GM12878 (cell line): ENCODE measurements at regions not wholly inside any gene's neighbourhood (a gene's known extent, or its start where the extent isn't known, plus 50 kb on each side); places are given as distances from the start of the nearest gene placed in this dataset.

Source experiments
- ATAC-seq: fragments of 200-7000 bp; cut with Tn5 transposase; 3 replicates; pipeline ENCODE4 v1.9.1; 2020; ENCODE audit warnings: mild to moderate bottlenecking, moderate library complexity
- BruUV-seq: library from RNA; stranded (reverse); fragments of 400-500 nt; replicated peaks from 2 replicates; lab custom pipeline; 2021; lab: Mats Ljungman, UMichigan
- CTCF ChIA-PET: fragments of 300-600 bp; sonication (Branson Sonifier 250); formaldehyde crosslinking; extraction: SDS; loops from one replicate; lab custom pipeline; 2021; ENCODE audit warnings: inconsistent platforms; lab: Yijun Ruan, JAX
- POLR2A ChIA-PET: fragments of 350-600 bp; formaldehyde crosslinking; extraction: SDS; loops from one replicate; lab custom pipeline; 2021; ENCODE audit warnings: inconsistent platforms; lab: Charles Lee
- RAD21 ChIA-PET: fragments of 300-600 bp; sonication (Branson Sonifier 250); formaldehyde crosslinking; loops from one replicate; lab custom pipeline; 2023; ENCODE audit warnings: antibody characterized with exemption; ENCODE audit not compliant: unreplicated experiment; lab: Charles Lee
- SMC1A ChIA-PET: fragments of 300-600 bp; sonication (Branson Sonifier 250); formaldehyde crosslinking; loops from one replicate; lab custom pipeline; 2023; ENCODE audit not compliant: unreplicated experiment, uncharacterized antibody; lab: Charles Lee
- DNase-seq: peaks from one replicate; pipeline ENCODE4 v3.0.0-alpha.2; 2011; ENCODE audit warnings: low read depth, low spot score
- FAIRE-seq: peaks from 3 replicates; lab custom pipeline; 2011; peaks lifted over from hg19 to GRCh38; lab: Jason Lieb, UNC
- H2AFZ ChIP-seq: 2 replicates; pipeline ENCODE4 v1.6.0; 2011; ENCODE audit warnings: low read depth, low read length, control low read depth; ENCODE audit not compliant: control insufficient read depth
- H3K27ac ChIP-seq: 2 replicates; pipeline ENCODE4 v1.5.1; 2011; ENCODE audit warnings: control low read depth; ENCODE audit not compliant: control insufficient read depth, insufficient read depth
- H3K27me3 ChIP-seq, 2 experiments: replicated peaks in 1 of 2; 2 replicates each; pipeline versions ENCODE4 v1.6.0 to v1.6.1; 2011; ENCODE audit warnings: low read length in 1 of 2; ENCODE audit not compliant: control insufficient read depth in 2 of 2, insufficient read depth in 2 of 2
- H3K36me3 ChIP-seq, 2 experiments: 2 replicates each; pipeline ENCODE4 v1.5.1; 2011; ENCODE audit warnings: low read length in 1 of 2; ENCODE audit not compliant: control insufficient read depth in 2 of 2, insufficient read depth in 2 of 2
- H3K4me1 ChIP-seq: 2 replicates; pipeline ENCODE4 v1.6.1; 2011; ENCODE audit warnings: mild to moderate bottlenecking, low read length, moderate library complexity, mixed read lengths; ENCODE audit not compliant: control insufficient read depth, insufficient read depth
- H3K4me2 ChIP-seq: 2 replicates; pipeline ENCODE4 v1.6.0; 2011; ENCODE audit warnings: control low read depth; ENCODE audit not compliant: control insufficient read depth, insufficient read depth
- H3K4me3 ChIP-seq: fragments of 200-600 bp; sonication (generic); 2 replicates; pipeline ENCODE4 v1.5.1; 2016
- H3K79me2 ChIP-seq: 2 replicates; pipeline ENCODE4 v1.6.0; 2011; ENCODE audit warnings: low read length; ENCODE audit not compliant: control insufficient read depth, insufficient read depth
- H3K9ac ChIP-seq: 2 replicates; pipeline ENCODE4 v1.8.0; 2011; ENCODE audit warnings: low read length, control low read depth, mixed read lengths; ENCODE audit not compliant: control insufficient read depth, insufficient read depth
- H3K9me3 ChIP-seq: replicated peaks from 3 replicates; pipeline ENCODE4 v1.5.1; 2011; ENCODE audit warnings: mild to moderate bottlenecking, low read length; ENCODE audit not compliant: control insufficient read depth, insufficient read depth
- H4K20me1 ChIP-seq: 2 replicates; pipeline ENCODE4 v1.6.0; 2011; ENCODE audit not compliant: control insufficient read depth, insufficient read depth
- ATF7 ChIP-seq: fragments of 450-650 bp; IDR thresholded peaks from 2 replicates; pipeline ENCODE4 v1.6.1; 2016; ENCODE audit warnings: low read depth, mild to moderate bottlenecking
- BRCA1 ChIP-seq: IDR thresholded peaks from 2 replicates; pipeline ENCODE4 v1.6.1; 2011; ENCODE audit warnings: low read depth, low read length, improper control_type of control experiment
- CBX3 ChIP-seq: fragments of 200-600 bp; sonication (generic); IDR thresholded peaks from 2 replicates; pipeline ENCODE4 v1.6.1; 2016; ENCODE audit warnings: low read depth, borderline replicate concordance
- CBX5 ChIP-seq: sonication (generic); IDR thresholded peaks from 2 replicates; pipeline ENCODE4 v1.6.1; 2016; ENCODE audit warnings: low read depth, moderate library complexity, mild to moderate bottlenecking, inconsistent platforms
- CHD2 ChIP-seq: IDR thresholded peaks from 2 replicates; pipeline ENCODE4 v1.6.1; 2011; ENCODE audit warnings: low read depth, low read length, improper control_type of control experiment, borderline replicate concordance
- CHD4 ChIP-seq: fragments of 200-600 bp; sonication (generic); IDR thresholded peaks from 2 replicates; pipeline ENCODE4 v1.6.1; 2016; ENCODE audit warnings: mild to moderate bottlenecking
- EGR1 ChIP-seq, 2 experiments: IDR thresholded peaks; 1 replicate in 1 of 2; 2 replicates in 1 of 2; pipeline ENCODE4 v1.6.1; 2011 to 2012; ENCODE audit warnings: low read depth in 2 of 2, low read length in 2 of 2, borderline replicate concordance in 1 of 2, mild to moderate bottlenecking in 1 of 2, moderate library complexity in 1 of 2
- MEF2B ChIP-seq: fragments of 450-650 bp; IDR thresholded peaks from 2 replicates; pipeline ENCODE4 v1.6.1; 2018; ENCODE audit warnings: mild to moderate bottlenecking, moderate library complexity; ENCODE audit not compliant: partially characterized antibody, poor library complexity, severe bottlenecking
- NFIC ChIP-seq: IDR thresholded peaks from 2 replicates; pipeline ENCODE4 v1.6.1; 2012; ENCODE audit warnings: low read depth, mild to moderate bottlenecking, inconsistent platforms, low read length, moderate library complexity
- PML ChIP-seq: IDR thresholded peaks from 2 replicates; pipeline ENCODE4 v1.6.1; 2012; ENCODE audit warnings: low read length, inconsistent platforms
- POLR2AphosphoS5 ChIP-seq: IDR thresholded peaks from 2 replicates; pipeline ENCODE4 v1.6.1; 2011; ENCODE audit warnings: mild to moderate bottlenecking, low read length, inconsistent platforms
- RAD51 ChIP-seq: fragments of 450-650 bp; IDR thresholded peaks from 2 replicates; pipeline ENCODE4 v1.6.1; 2016; ENCODE audit warnings: moderate library complexity, mild to moderate bottlenecking, inconsistent platforms
- ZNF384 ChIP-seq: IDR thresholded peaks from 2 replicates; pipeline ENCODE4 v1.6.1; 2012; ENCODE audit warnings: low read depth, mild to moderate bottlenecking, low read length, improper control_type of control experiment, borderline replicate concordance
- in situ Hi-C: fragments of 300-500 bp; cut with MboI; formaldehyde crosslinking; loops from 9 replicates; pipeline ENCODE4 v1.14.3; 2018; ENCODE audit warnings: mixed read lengths
- intact Hi-C: fragments of 100-400 bp; cut with micrococcal nuclease; formaldehyde crosslinking; loops from one replicate; pipeline ENCODE4 v1.14.2; 2022; ENCODE audit not compliant: unreplicated experiment
- TF ChIP-seq, protein P1 (sequence below): IDR thresholded peaks from 2 replicates; pipeline ENCODE4 v1.6.1; 2012; ENCODE audit warnings: low read depth, low read length, improper control_type of control experiment

DNA sequence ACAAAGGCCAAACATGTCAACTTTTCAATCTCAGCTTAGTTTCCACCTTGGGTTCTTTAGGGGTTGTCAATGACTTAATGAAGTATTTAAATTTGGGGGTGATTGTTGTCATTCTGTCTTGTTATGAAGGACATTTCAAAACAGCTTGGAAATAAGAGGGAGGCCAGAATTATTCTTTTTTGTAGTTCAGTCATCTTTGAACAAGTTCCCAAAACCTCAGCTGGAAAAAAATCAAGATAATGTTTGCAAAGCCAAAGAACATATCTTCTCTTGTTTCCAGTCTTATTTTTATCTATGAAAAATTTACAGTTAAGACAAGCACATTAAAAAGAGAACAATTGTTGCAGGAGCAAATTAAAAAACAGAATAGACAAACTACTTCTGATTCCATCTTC, 612.8 kb downstream of the INSC start:
- no peak overlapping the region for H3K9ac ChIP-seq
- H4K20me1 ChIP-seq = no peaks in the 10 kb centered on the region
- in situ Hi-C loops = no loop called here
- TF ChIP-seq EGR1 (IDR thresholded peaks at IDR 0.05; ENCODE audit: borderline replicate concordance in 1 of 2, low read depth in 2 of 2, low read length in 2 of 2) (no peak), CBX3 (no peak), BRCA1 (no peak), CBX5 (no peak), NFIC (no peak), ZNF384 (no peak), POLR2AphosphoS5 (no peak), RAD51 (no peak), ATF7 (no peak), PML (no peak), CHD4 (no peak), CHD2 (no peak), MEF2B (no peak)
- TF ChIP-seq, protein P1, sequence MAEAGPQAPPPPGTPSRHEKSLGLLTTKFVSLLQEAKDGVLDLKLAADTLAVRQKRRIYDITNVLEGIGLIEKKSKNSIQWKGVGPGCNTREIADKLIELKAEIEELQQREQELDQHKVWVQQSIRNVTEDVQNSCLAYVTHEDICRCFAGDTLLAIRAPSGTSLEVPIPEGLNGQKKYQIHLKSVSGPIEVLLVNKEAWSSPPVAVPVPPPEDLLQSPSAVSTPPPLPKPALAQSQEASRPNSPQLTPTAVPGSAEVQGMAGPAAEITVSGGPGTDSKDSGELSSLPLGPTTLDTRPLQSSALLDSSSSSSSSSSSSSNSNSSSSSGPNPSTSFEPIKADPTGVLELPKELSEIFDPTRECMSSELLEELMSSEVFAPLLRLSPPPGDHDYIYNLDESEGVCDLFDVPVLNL = no peak
- TF ChIP-seq, all 136 proteins: peak for 0
- Histone ChIP-seq H3K4me2 (no peak overlapping the region), H3K79me2 (no peaks in the 10 kb centered on the region), H3K27me3 (no peaks in the 10 kb centered on the region), H2AFZ (no peak overlapping the region), H3K4me3 (no peak overlapping the region), H3K27ac (no peak overlapping the region), H3K4me1 (no peaks in the 10 kb centered on the region), H3K36me3 (no peaks in the 10 kb centered on the region), H3K9me3 (no peaks in the 10 kb centered on the region)
- ATAC-seq = no peak
- ChIA-PET POLR2A (no interaction called here), RAD21 (no interaction called here), SMC1A (no interaction called here), CTCF (no interaction called here)
- BruUV-seq = no TSS peak
- intact Hi-C loops = no loop called here
- no peak for DNase-seq
- no peak for FAIRE-seq
